DMS53 (cell line): ENCODE measurements at regions not wholly inside any gene's neighbourhood (a gene's known extent, or its start where the extent isn't known, plus 50 kb on each side); places are given as distances from the start of the nearest gene placed in this dataset.

Source experiments
- DNase-seq: peaks from one replicate; lab custom pipeline; 2025; lab: John Stamatoyannopoulos, UW

- DNase-seq, result peak; percentile 62
These were observed 155.6 kb upstream of the GHITM start for GRCh38 chr10:83983578-83984255.

- no peak for DNase-seq
These were observed 155.1 kb upstream of the GHITM start for GRCh38 chr10:83984256-83984640.

- no peak for DNase-seq
These were observed 152.5 kb upstream of the GHITM start for GRCh38 chr10:83986800-83987199.

GRCh38 chr10:83987216-83987615, 152.1 kb upstream of the GHITM start:
- DNase-seq, result no peak

GRCh38 chr10:83988435-83988834, 150.9 kb upstream of the GHITM start:
- DNase-seq, result no peak

- peak; percentile 21 for DNase-seq
These were observed 149.2 kb upstream of the GHITM start for GRCh38 chr10:83990126-83990525.

- peak; percentile 73 for DNase-seq
These were observed 147.1 kb upstream of the GHITM start for GRCh38 chr10:83991986-83992753.

GRCh38 chr10:83994325-83994724, 145.0 kb upstream of the GHITM start:
- DNase-seq, result no peak

GRCh38 chr10:83995738-83996331, 143.5 kb upstream of the GHITM start:
- no peak for DNase-seq

GRCh38 chr10:84004221-84004620, 135.1 kb upstream of the GHITM start:
- DNase-seq, result no peak

GRCh38 chr10:84005403-84005802, 133.9 kb upstream of the GHITM start:
- no peak for DNase-seq

- DNase-seq, result no peak
These were observed 131.8 kb upstream of the GHITM start for GRCh38 chr10:84007482-84007881.

- DNase-seq, result peak; percentile 66
These were observed 130.4 kb upstream of the GHITM start for GRCh38 chr10:84008878-84009277.

- DNase-seq, result no peak
These were observed 126.9 kb upstream of the GHITM start for GRCh38 chr10:84012431-84012830.

- DNase-seq, result no peak
These were observed 126.4 kb upstream of the GHITM start for GRCh38 chr10:84012831-84013458.

GRCh38 chr10:84015877-84016595, 123.3 kb upstream of the GHITM start:
- no peak for DNase-seq

- DNase-seq, result no peak
These were observed 120.5 kb upstream of the GHITM start for GRCh38 chr10:84018826-84019225.

GRCh38 chr10:84019854-84020458, 119.4 kb upstream of the GHITM start:
- peak; percentile 45 for DNase-seq

GRCh38 chr10:84026821-84027257, 112.5 kb upstream of the GHITM start:
- peak; percentile 60 for DNase-seq

- DNase-seq, result no peak
These were observed 109.5 kb upstream of the GHITM start for GRCh38 chr10:84029840-84030239.

GRCh38 chr10:84038035-84038434, 101.3 kb upstream of the GHITM start:
- no peak for DNase-seq

GRCh38 chr10:84039957-84040356, 99.4 kb upstream of the GHITM start:
- no peak for DNase-seq
